OCI-LY7 (cell line): ENCODE measurements at regions not wholly inside any gene's neighbourhood (a gene's known extent, or its start where the extent isn't known, plus 50 kb on each side); places are given as distances from the start of the nearest gene placed in this dataset.

Experiments used
- BruUV-seq: library from RNA; stranded (reverse); fragments of 400-500 nt; replicated peaks from 2 replicates; lab custom pipeline; 2021; lab: Mats Ljungman, UMichigan
- CTCF ChIA-PET: fragments of 300-600 bp; sonication (Branson Sonifier 250); formaldehyde crosslinking; loops from one replicate; lab custom pipeline; 2022; ENCODE audit warnings: antibody characterized with exemption; ENCODE audit not compliant: unreplicated experiment; lab: Charles Lee
- POLR2A ChIA-PET: fragments of 300-600 bp; sonication (Branson Sonifier 250); formaldehyde crosslinking; loops from one replicate; lab custom pipeline; 2022; ENCODE audit warnings: antibody characterized with exemption; lab: Charles Lee
- DNase-seq: peaks from one replicate; pipeline ENCODE4 v3.0.0-alpha.2; 2015; ENCODE audit warnings: low spot score
- H2AFZ ChIP-seq: fragments of 200-600 bp; sonication (generic), shearing (Covaris generic); 2 replicates; pipeline ENCODE4 v1.6.1; 2014; ENCODE audit warnings: mild to moderate bottlenecking, antibody characterized with exemption, low read length, moderate library complexity
- H3K27ac ChIP-seq: fragments of 200-600 bp; sonication (generic); 2 replicates; pipeline ENCODE4 v1.5.1; 2014; ENCODE audit warnings: mixed run types, low read depth, mild to moderate bottlenecking, moderate library complexity, low read length, inconsistent platforms; ENCODE audit not compliant: poor library complexity, severe bottlenecking
- H3K36me3 ChIP-seq: fragments of 200-600 bp; sonication (generic); 2 replicates; pipeline ENCODE4 v1.6.1; 2014; ENCODE audit warnings: mild to moderate bottlenecking, antibody characterized with exemption, low read length, moderate library complexity, mixed read lengths; ENCODE audit not compliant: insufficient read depth
- H3K4me1 ChIP-seq: fragments of 200-600 bp; sonication (generic); 2 replicates; pipeline ENCODE4 v1.5.1; 2014; ENCODE audit warnings: mild to moderate bottlenecking, low read length; ENCODE audit not compliant: insufficient read depth, poor library complexity, severe bottlenecking
- H3K4me2 ChIP-seq: fragments of 200-600 bp; sonication (generic); 2 replicates; pipeline ENCODE4 v1.6.1; 2014; ENCODE audit warnings: mild to moderate bottlenecking, low read length
- H3K4me3 ChIP-seq: fragments of 200-600 bp; sonication (generic); 2 replicates; pipeline ENCODE4 v1.5.1; 2014; ENCODE audit warnings: mild to moderate bottlenecking, low read depth, low read length; ENCODE audit not compliant: poor library complexity, severe bottlenecking
- H3K79me2 ChIP-seq: fragments of 200-600 bp; sonication (generic); 2 replicates; pipeline ENCODE4 v1.6.1; 2016; ENCODE audit warnings: low read depth, mild to moderate bottlenecking, low read length, moderate library complexity, mixed read lengths; ENCODE audit not compliant: insufficient read depth
- H3K9me2 ChIP-seq: fragments of 200-600 bp; sonication (generic); 2 replicates; pipeline ENCODE4 v1.6.1; 2016; ENCODE audit warnings: mild to moderate bottlenecking, low read length, mixed read lengths; ENCODE audit not compliant: insufficient read depth
- H3K9me3 ChIP-seq: fragments of 200-600 bp; sonication (generic); 2 replicates; pipeline ENCODE4 v1.6.1; 2014; ENCODE audit warnings: mild to moderate bottlenecking, mixed run types, low read length, mixed read lengths
- H4K20me1 ChIP-seq: fragments of 200-600 bp; sonication (generic); 2 replicates; pipeline ENCODE4 v1.6.1; 2014; ENCODE audit warnings: mild to moderate bottlenecking, antibody characterized with exemption, low read length, moderate library complexity, mixed read lengths; ENCODE audit not compliant: insufficient read depth
- EZH2phosphoT487 ChIP-seq: fragments of 200-600 bp; sonication (generic); IDR thresholded peaks from 2 replicates; pipeline ENCODE4 v1.6.1; 2018; ENCODE audit warnings: low read depth, borderline replicate concordance, mild to moderate bottlenecking, mixed run types, antibody characterized with exemption, low read length, moderate library complexity, mixed read lengths
- intact Hi-C: fragments of 100-400 bp; cut with micrococcal nuclease; formaldehyde crosslinking; loops from one replicate; pipeline ENCODE4 v1.10.0; 2022; ENCODE audit not compliant: unreplicated experiment
- TF ChIP-seq, protein P1 (sequence below): fragments of 200-600 bp; sonication (generic); conservative IDR thresholded peaks from 2 replicates; pipeline ENCODE4 v1.5.1; 2014; ENCODE audit warnings: mild to moderate bottlenecking, antibody characterized with exemption, low read length, moderate library complexity, mixed read lengths

DNA sequence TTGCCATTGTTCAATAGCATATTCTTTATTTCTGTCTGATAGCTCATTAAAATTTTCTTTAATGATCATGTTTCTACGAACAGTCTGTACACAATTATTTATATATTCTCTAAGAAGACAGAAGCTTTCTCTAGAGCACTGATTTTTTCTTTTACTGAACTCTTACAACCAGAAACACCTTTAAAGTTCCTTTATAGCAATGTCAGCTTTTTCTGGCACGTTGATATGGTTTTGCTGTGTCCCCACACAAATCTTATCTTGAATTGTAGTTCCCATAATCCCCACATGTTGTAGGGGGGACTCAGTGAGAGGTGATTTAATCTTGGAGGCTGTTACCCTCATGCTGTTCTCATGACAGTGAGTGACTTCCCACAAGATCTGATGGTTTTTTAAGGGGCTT is 299.4 kb downstream of the PPARGC1A start:
- ChIA-PET POLR2A (interaction anchor here (0.7 kb wide), 1 partner anchor 8 kb away, joined by 3 read pairs; no protein-coding TSS in a partner anchor), CTCF (no interaction called here)
- Histone ChIP-seq H3K9me2 (no peaks in the 10 kb centered on the region), H3K36me3 (no peaks in the 10 kb centered on the region), H3K9me3 (no peaks in the 10 kb centered on the region), H4K20me1 (no peaks in the 10 kb centered on the region), H3K79me2 (no peaks in the 10 kb centered on the region), H3K4me3 (no peak overlapping the region), H3K4me2 (no peak overlapping the region), H3K4me1 (no peaks in the 10 kb centered on the region), H3K27ac (no peak overlapping the region), H2AFZ (no peak overlapping the region)
- no TSS peak for BruUV-seq
- no peak for TF ChIP-seq EZH2phosphoT487
- TF ChIP-seq, protein P1, sequence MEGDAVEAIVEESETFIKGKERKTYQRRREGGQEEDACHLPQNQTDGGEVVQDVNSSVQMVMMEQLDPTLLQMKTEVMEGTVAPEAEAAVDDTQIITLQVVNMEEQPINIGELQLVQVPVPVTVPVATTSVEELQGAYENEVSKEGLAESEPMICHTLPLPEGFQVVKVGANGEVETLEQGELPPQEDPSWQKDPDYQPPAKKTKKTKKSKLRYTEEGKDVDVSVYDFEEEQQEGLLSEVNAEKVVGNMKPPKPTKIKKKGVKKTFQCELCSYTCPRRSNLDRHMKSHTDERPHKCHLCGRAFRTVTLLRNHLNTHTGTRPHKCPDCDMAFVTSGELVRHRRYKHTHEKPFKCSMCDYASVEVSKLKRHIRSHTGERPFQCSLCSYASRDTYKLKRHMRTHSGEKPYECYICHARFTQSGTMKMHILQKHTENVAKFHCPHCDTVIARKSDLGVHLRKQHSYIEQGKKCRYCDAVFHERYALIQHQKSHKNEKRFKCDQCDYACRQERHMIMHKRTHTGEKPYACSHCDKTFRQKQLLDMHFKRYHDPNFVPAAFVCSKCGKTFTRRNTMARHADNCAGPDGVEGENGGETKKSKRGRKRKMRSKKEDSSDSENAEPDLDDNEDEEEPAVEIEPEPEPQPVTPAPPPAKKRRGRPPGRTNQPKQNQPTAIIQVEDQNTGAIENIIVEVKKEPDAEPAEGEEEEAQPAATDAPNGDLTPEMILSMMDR, result no peak
- DNase-seq, result no peak
- intact Hi-C loops, result no loop called here

DNA sequence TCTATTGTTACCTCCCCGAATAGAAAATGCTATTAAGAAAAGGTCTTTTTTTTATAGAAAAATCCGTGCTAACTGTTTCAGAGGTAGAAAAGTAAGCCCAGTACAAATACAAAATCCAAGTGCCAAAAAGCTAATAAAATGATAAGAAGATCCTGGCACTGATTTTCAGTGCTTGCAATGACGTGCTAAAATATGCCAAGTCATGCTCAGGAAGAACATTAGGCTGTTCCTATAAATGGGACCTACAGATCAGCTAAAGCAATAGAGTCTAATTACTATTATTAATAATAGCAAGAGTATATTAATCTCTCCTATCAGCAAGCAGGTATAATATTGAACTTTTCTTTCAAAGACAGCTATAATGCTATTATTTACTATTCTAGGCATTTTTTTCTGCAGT is 305.8 kb downstream of the PPARGC1A start:
- no peaks in the 10 kb centered on the region for H3K4me1 ChIP-seq
- no peak overlapping the region for H3K4me3 ChIP-seq
- CTCF ChIA-PET, result no interaction called here

DNA sequence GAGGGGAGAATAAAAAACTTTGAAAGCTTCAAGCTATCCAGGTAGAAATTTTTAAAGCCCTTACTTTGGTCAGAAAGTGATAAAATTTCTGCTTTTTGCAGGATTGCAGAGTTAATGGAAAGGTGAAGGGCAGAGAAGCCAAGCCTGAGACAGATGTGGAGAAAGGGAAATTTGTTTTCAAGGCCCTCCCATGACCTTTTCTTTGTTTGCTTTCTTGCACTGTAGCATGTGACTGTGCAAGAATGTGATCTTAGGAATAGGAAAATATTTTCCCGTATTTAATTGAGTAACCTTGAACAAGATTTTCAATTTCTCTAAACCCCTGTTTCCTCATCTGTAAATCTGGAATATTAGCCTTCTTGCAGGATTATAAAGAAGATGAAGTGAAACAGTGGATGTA is 307.2 kb downstream of the PPARGC1A start:
- H3K4me3 ChIP-seq, result no peak overlapping the region
- no peaks in the 10 kb centered on the region for H4K20me1 ChIP-seq
- no peak overlapping the region for H3K4me2 ChIP-seq
- H3K36me3 ChIP-seq, result no peaks in the 10 kb centered on the region
- no peak for DNase-seq
- ChIA-PET CTCF (no interaction called here), POLR2A (interaction anchor here (0.7 kb wide), 1 partner anchor 868 kb away, joined by 3 read pairs; no protein-coding TSS in a partner anchor)
- no peaks in the 10 kb centered on the region for H3K9me3 ChIP-seq
- TF ChIP-seq, protein P1, result no peak
- TF ChIP-seq EZH2phosphoT487, result no peak
- H3K79me2 ChIP-seq, result no peaks in the 10 kb centered on the region
- no peaks in the 10 kb centered on the region for H3K9me2 ChIP-seq
- H2AFZ ChIP-seq, result no peak overlapping the region
- no peak overlapping the region for H3K27ac ChIP-seq
- BruUV-seq, result no TSS peak
- H3K4me1 ChIP-seq, result no peaks in the 10 kb centered on the region
- intact Hi-C loops, result no loop called here

More for the DNA sequence above, 305.8 kb downstream of the PPARGC1A start:
- TF ChIP-seq, protein P1, result no peak
- TF ChIP-seq EZH2phosphoT487, result no peak
- intact Hi-C loops, result no loop called here
- Histone ChIP-seq H3K4me2 (no peak overlapping the region), H2AFZ (no peak overlapping the region), H3K79me2 (no peaks in the 10 kb centered on the region), H3K9me3 (no peaks in the 10 kb centered on the region), H4K20me1 (no peaks in the 10 kb centered on the region), H3K27ac (no peak overlapping the region), H3K9me2 (no peaks in the 10 kb centered on the region), H3K36me3 (no peaks in the 10 kb centered on the region)
- no TSS peak for BruUV-seq
- POLR2A ChIA-PET, result no interaction called here
- no peak for DNase-seq
